AG09309 (cell line): ENCODE measurements at regions not wholly inside any gene's neighbourhood (a gene's known extent, or its start where the extent isn't known, plus 50 kb on each side); places are given as distances from the start of the nearest gene placed in this dataset.

Experiments used
- DNase-seq: peaks from one replicate; pipeline ENCODE4 v3.0.0-alpha.2; 2010; ENCODE audit warnings: low read depth
- H3K4me3 ChIP-seq: 2 replicates; pipeline ENCODE4 v1.5.1; 2011; ENCODE audit warnings: mild to moderate bottlenecking, low read depth, low read length, moderate library complexity; ENCODE audit not compliant: control insufficient read depth
- CTCF ChIP-seq: IDR thresholded peaks from 2 replicates; pipeline ENCODE4 v1.5.1; 2011; ENCODE audit warnings: mild to moderate bottlenecking, low read depth, low read length, inconsistent platforms; ENCODE audit not compliant: insufficient read depth, control insufficient read depth; ENCODE audit errors: missing control alignments

- no peak for TF ChIP-seq CTCF
- H3K4me3 ChIP-seq: no peak overlapping the region
- no peak for DNase-seq
Measured at GRCh38 chr2:6441800-6442199, 423.9 kb downstream of the CMPK2 start.

- no peak for TF ChIP-seq CTCF
- no peak overlapping the region for H3K4me3 ChIP-seq
- no peak for DNase-seq
Measured at GRCh38 chr2:6442252-6442985, 423.3 kb downstream of the CMPK2 start.

- no peak for DNase-seq
- TF ChIP-seq CTCF: no peak
Measured at GRCh38 chr2:6443061-6443823, 422.5 kb downstream of the CMPK2 start.

GRCh38 chr2:6444514-6444913 is 421.2 kb downstream of the CMPK2 start:
- DNase-seq: no peak
- TF ChIP-seq CTCF: no peak

More at GRCh38 chr2:6443061-6443823, 422.5 kb downstream of the CMPK2 start:
- H3K4me3 ChIP-seq: no peak overlapping the region

GRCh38 chr2:6445156-6445555 is 420.6 kb downstream of the CMPK2 start:
- DNase-seq: no peak
- no peak for TF ChIP-seq CTCF
- H3K4me3 ChIP-seq: no peak overlapping the region

More at GRCh38 chr2:6444514-6444913, 421.2 kb downstream of the CMPK2 start:
- H3K4me3 ChIP-seq: no peak overlapping the region

GRCh38 chr2:6446938-6447608 is 418.6 kb downstream of the CMPK2 start:
- TF ChIP-seq CTCF: no peak
- H3K4me3 ChIP-seq: no peak overlapping the region
- DNase-seq: no peak
